HPDE6-E6E7 (cell line): ENCODE measurements at regions not wholly inside any gene's neighbourhood (a gene's known extent, or its start where the extent isn't known, plus 50 kb on each side); places are given as distances from the start of the nearest gene placed in this dataset.

Source experiments
- DNase-seq: peaks from one replicate; pipeline ENCODE4 v3.0.0; 2011; ENCODE audit warnings: missing footprints; ENCODE audit errors: extremely low spot score

GRCh38 chr19:31598730-31599238 lies 249.5 kb upstream of the TSHZ3 start:
- no peak for DNase-seq

- no peak for DNase-seq
Observed at GRCh38 chr19:31600731-31601295, 251.6 kb upstream of the TSHZ3 start.

GRCh38 chr19:31601855-31602254 lies 252.6 kb upstream of the TSHZ3 start:
- DNase-seq, result no peak

- no peak for DNase-seq
Observed at GRCh38 chr19:31602548-31602947, 253.3 kb upstream of the TSHZ3 start.

- no peak for DNase-seq
Observed at GRCh38 chr19:31604493-31605040, 255.3 kb upstream of the TSHZ3 start.

- DNase-seq, result no peak
Observed at GRCh38 chr19:31610018-31610417, 260.8 kb upstream of the TSHZ3 start.

- DNase-seq, result no peak
Observed at GRCh38 chr19:31611046-31611877, 262.0 kb upstream of the TSHZ3 start.

GRCh38 chr19:31612873-31613272 lies 263.6 kb upstream of the TSHZ3 start:
- no peak for DNase-seq

- no peak for DNase-seq
Observed at GRCh38 chr19:31613683-31614219, 264.5 kb upstream of the TSHZ3 start.

- no peak for DNase-seq
Observed at GRCh38 chr19:31616031-31616430, 266.8 kb upstream of the TSHZ3 start.

- DNase-seq, result no peak
Observed at GRCh38 chr19:31617010-31617585, 267.9 kb upstream of the TSHZ3 start.

GRCh38 chr19:31625056-31625455 lies 275.8 kb upstream of the TSHZ3 start:
- DNase-seq, result no peak

- DNase-seq, result no peak
Observed at GRCh38 chr19:31625575-31625974, 276.3 kb upstream of the TSHZ3 start.

GRCh38 chr19:31626941-31627340 lies 277.7 kb upstream of the TSHZ3 start:
- no peak for DNase-seq

- DNase-seq, result no peak
Observed at GRCh38 chr19:31627620-31628365, 278.6 kb upstream of the TSHZ3 start.

- no peak for DNase-seq
Observed at GRCh38 chr19:31629579-31630363, 280.5 kb upstream of the TSHZ3 start.

GRCh38 chr19:31633014-31633413 lies 283.8 kb upstream of the TSHZ3 start:
- no peak for DNase-seq

- no peak for DNase-seq
Observed at GRCh38 chr19:31639306-31639705, 290.1 kb upstream of the TSHZ3 start.

GRCh38 chr19:31641591-31641990 lies 292.4 kb upstream of the TSHZ3 start:
- DNase-seq, result no peak

GRCh38 chr19:31648347-31648746 lies 299.1 kb upstream of the TSHZ3 start:
- no peak for DNase-seq

GRCh38 chr19:31656507-31656906 lies 307.3 kb upstream of the TSHZ3 start:
- DNase-seq, result no peak
